Activated naive CD8-positive, alpha-beta T cell treated with anti-CD3 and anti-CD28 coated beads, Interleukin-2, amount 10 ng/mL, durations not matched to agents 7 days and 5 days (primary cell): ENCODE measurements at regions not wholly inside any gene's neighbourhood (a gene's known extent, or its start where the extent isn't known, plus 50 kb on each side); places are given as distances from the start of the nearest gene placed in this dataset.

Experiments
- ATAC-seq: fragments of 150-1000 bp; cut with Tn5 transposase; one replicate; pipeline ENCODE4 v1.10.0; 2021; ENCODE audit warnings: low read depth, moderate library complexity
- POLR2A ChIA-PET: fragments of 350-600 bp; sonication (Branson Sonifier 250); formaldehyde crosslinking; loops from one replicate; lab custom pipeline; 2021; ENCODE audit warnings: antibody characterized with exemption; lab: Charles Lee
- DNase-seq: peaks from one replicate; pipeline ENCODE4 v3.0.0; 2021
- H3K27ac Mint-ChIP-seq: one replicate; pipeline ENCODE4 v1.8.0; 2022; ENCODE audit warnings: mild to moderate bottlenecking, mixed read lengths
- H3K27me3 Mint-ChIP-seq: one replicate; pipeline ENCODE4 v1.8.0; 2022; ENCODE audit warnings: mild to moderate bottlenecking, moderate library complexity, mixed read lengths
- H3K36me3 Mint-ChIP-seq: one replicate; pipeline ENCODE4 v1.8.0; 2021; ENCODE audit warnings: mild to moderate bottlenecking, mixed read lengths
- H3K4me1 Mint-ChIP-seq: one replicate; pipeline ENCODE4 v1.8.0; 2021; ENCODE audit warnings: mixed read lengths
- H3K4me3 Mint-ChIP-seq: one replicate; pipeline ENCODE4 v1.8.0; 2022; ENCODE audit warnings: mild to moderate bottlenecking, moderate library complexity, mixed read lengths
- H3K9me3 Mint-ChIP-seq: one replicate; pipeline ENCODE4 v1.8.0; 2021; ENCODE audit warnings: mixed read lengths

GRCh38 chr3:135803028-135803692 is 162.4 kb upstream of the PPP2R3A start:
- Mint-ChIP-seq H3K4me3 (no peak overlapping the region), H3K4me1 (no peaks in the 10 kb centered on the region), H3K27me3 (no peaks in the 10 kb centered on the region), H3K9me3 (no peaks in the 10 kb centered on the region), H3K36me3 (no peaks in the 10 kb centered on the region), H3K27ac (no peak overlapping the region)
- ATAC-seq: no peak
- POLR2A ChIA-PET: no interaction called here
- DNase-seq: no peak

GRCh38 chr3:135805752-135806151 is 159.8 kb upstream of the PPP2R3A start:
- DNase-seq: no peak
- Mint-ChIP-seq H3K36me3 (no peaks in the 10 kb centered on the region), H3K27ac (no peak overlapping the region), H3K4me3 (no peak overlapping the region), H3K9me3 (no peaks in the 10 kb centered on the region), H3K4me1 (no peaks in the 10 kb centered on the region), H3K27me3 (no peaks in the 10 kb centered on the region)
- POLR2A ChIA-PET: no interaction called here
- no peak for ATAC-seq

GRCh38 chr3:135806317-135806716 is 159.2 kb upstream of the PPP2R3A start:
- Mint-ChIP-seq H3K27me3 (no peaks in the 10 kb centered on the region), H3K27ac (no peak overlapping the region), H3K36me3 (no peaks in the 10 kb centered on the region), H3K9me3 (no peaks in the 10 kb centered on the region), H3K4me3 (no peak overlapping the region), H3K4me1 (no peaks in the 10 kb centered on the region)
- DNase-seq (no peak), ATAC-seq (no peak)
- POLR2A ChIA-PET: interaction anchor here (0.6 kb wide), 1 partner anchor 940 kb away, joined by 4 read pairs; no protein-coding TSS in a partner anchor

GRCh38 chr3:135807879-135808278 is 157.6 kb upstream of the PPP2R3A start:
- POLR2A ChIA-PET: no interaction called here
- Mint-ChIP-seq H3K9me3 (no peaks in the 10 kb centered on the region), H3K4me1 (no peaks in the 10 kb centered on the region), H3K4me3 (no peak overlapping the region), H3K27ac (no peak overlapping the region), H3K36me3 (no peaks in the 10 kb centered on the region), H3K27me3 (no peaks in the 10 kb centered on the region)
- DNase-seq (no peak), ATAC-seq (no peak)

DNA sequence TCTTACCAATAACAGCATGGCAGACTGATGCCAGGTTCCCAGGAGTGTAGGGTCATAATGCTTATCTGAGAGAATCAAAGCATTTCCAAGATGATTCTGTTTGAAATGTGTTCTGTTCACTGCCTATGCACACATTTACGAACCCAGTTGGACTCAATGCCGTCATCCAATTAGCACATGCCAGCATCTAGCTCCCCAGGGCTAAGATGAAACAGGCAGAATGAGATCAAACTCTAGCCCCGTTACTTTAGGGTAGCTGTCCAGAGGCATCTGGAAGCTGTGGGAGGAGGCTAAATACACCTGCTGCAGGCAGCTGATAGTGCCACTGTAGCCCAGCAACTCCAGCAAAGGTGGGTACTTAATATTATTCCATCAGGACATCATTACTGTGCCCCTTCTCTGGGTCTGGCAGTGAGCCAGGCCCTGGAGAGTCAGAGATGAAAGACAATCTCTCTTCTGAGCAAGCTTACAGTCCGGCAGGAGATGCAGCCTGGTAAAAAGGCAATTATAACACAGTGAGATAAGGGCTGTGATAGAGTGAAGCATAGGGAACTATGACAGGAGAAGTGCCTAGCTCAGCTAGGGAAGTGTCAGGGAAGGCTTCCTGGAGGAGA is 156.4 kb upstream of the PPP2R3A start:
- H3K9me3 Mint-ChIP-seq: no peaks in the 10 kb centered on the region
- DNase-seq (no peak), ATAC-seq (no peak)
- POLR2A ChIA-PET: no interaction called here
- H3K4me3 Mint-ChIP-seq: no peak overlapping the region
- no peak overlapping the region for H3K27ac Mint-ChIP-seq
- no peaks in the 10 kb centered on the region for H3K27me3 Mint-ChIP-seq
- H3K36me3 Mint-ChIP-seq: no peaks in the 10 kb centered on the region
- no peaks in the 10 kb centered on the region for H3K4me1 Mint-ChIP-seq

DNA sequence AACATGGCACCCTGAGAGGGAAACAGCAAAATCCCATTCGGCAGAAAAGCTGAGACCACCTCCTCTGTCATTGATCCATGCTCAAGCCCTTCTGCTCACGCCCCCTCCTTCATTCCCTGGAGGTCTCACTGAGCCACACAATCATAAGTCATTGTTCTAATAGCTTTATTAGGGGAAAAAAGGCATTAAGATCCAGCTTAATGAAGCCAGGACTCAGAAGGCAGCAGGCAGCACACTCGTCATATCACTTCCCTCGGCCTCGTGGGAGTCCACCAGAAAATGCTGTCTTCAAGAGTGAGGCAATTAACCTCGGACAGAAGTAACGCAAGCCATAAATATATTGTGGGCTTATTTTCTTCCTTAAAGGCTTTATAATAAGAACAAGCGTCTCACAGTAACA is 153.9 kb upstream of the PPP2R3A start:
- H3K27ac Mint-ChIP-seq: no peak overlapping the region
- ATAC-seq (no peak), DNase-seq (no peak)
- no peaks in the 10 kb centered on the region for H3K36me3 Mint-ChIP-seq
- H3K9me3 Mint-ChIP-seq: no peaks in the 10 kb centered on the region
- POLR2A ChIA-PET: no interaction called here
- no peaks in the 10 kb centered on the region for H3K27me3 Mint-ChIP-seq
- no peaks in the 10 kb centered on the region for H3K4me1 Mint-ChIP-seq
- no peak overlapping the region for H3K4me3 Mint-ChIP-seq

DNA sequence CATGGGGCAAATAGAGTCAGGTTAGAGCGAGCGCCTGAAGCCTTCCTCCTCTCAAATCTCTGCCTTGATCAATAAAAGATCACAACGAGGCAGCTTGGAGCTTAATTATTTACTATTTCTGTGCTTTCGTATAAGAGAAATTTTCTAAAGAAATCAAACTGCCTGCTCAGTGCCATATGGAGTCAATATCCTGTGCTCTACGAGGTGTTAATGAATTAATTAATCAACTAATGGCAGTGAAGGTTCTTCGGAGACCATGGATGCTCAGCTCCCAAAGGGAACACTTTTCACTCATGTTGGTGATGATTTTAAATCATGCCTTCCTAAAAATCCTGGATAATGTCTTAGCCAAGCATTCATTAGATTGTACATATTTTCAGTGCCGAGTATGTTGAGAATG is 153.5 kb upstream of the PPP2R3A start:
- H3K27ac Mint-ChIP-seq: no peak overlapping the region
- ATAC-seq (no peak), DNase-seq (no peak)
- H3K36me3 Mint-ChIP-seq: no peaks in the 10 kb centered on the region
- no peaks in the 10 kb centered on the region for H3K9me3 Mint-ChIP-seq
- no peaks in the 10 kb centered on the region for H3K27me3 Mint-ChIP-seq
- no peak overlapping the region for H3K4me3 Mint-ChIP-seq
- no peaks in the 10 kb centered on the region for H3K4me1 Mint-ChIP-seq
- POLR2A ChIA-PET: no interaction called here

DNA sequence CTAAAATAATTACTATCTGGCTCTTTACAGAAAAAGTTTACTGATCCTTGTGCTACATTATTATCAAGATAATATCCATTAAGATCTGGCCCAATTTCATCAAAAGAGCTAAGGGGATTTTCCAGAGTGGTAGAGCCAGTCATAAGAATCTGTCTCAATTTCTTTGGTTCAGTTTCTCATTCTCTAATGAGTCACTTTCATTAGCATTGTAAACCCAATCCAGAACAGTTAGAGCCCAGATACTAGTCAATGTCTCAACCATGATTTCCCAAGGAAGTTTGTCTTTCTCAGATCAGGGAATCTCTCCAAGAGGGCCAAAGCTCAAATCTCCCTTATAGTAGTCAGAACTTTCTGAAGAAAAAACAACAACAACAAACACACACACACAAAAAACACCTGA is 131.1 kb upstream of the PPP2R3A start:
- H3K4me1 Mint-ChIP-seq: no peaks in the 10 kb centered on the region
- H3K9me3 Mint-ChIP-seq: no peaks in the 10 kb centered on the region
- H3K27me3 Mint-ChIP-seq: no peaks in the 10 kb centered on the region
- H3K4me3 Mint-ChIP-seq: no peak overlapping the region
- H3K27ac Mint-ChIP-seq: no peak overlapping the region
- no peaks in the 10 kb centered on the region for H3K36me3 Mint-ChIP-seq
- POLR2A ChIA-PET: no interaction called here
- DNase-seq (no peak), ATAC-seq (no peak)

- Mint-ChIP-seq H3K4me3 (no peak overlapping the region), H3K27ac (no peak overlapping the region), H3K27me3 (peaks cover under 1% of the 10 kb centered on the region), H3K9me3 (no peaks in the 10 kb centered on the region), H3K4me1 (no peaks in the 10 kb centered on the region), H3K36me3 (no peaks in the 10 kb centered on the region)
- POLR2A ChIA-PET: no interaction called here
- DNase-seq (no peak), ATAC-seq (no peak)
Observed at GRCh38 chr3:135837977-135838631, 127.4 kb upstream of the PPP2R3A start.

GRCh38 chr3:135840436-135840835 is 125.1 kb upstream of the PPP2R3A start:
- POLR2A ChIA-PET: no interaction called here
- DNase-seq: no peak
- H3K27ac Mint-ChIP-seq: no peak overlapping the region

DNA sequence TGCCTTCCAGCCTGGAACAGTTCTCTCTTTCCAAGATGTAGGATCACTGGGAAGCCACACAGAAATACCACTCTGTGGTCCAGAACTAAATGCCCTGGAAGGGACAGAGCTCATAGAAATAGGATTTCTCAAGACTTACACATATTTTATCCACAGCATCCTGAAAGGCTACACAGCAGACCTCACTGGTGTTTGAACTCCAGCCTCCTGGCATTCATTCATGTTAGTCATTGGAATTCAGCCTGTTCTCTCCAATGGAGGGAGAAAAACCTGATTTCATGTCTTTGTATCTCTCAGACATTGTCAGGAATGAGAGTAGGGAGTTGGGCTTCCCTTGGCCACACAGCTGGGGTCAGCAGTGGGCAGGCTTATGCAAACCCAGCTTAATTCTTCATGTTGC is 121.1 kb upstream of the PPP2R3A start:
- Mint-ChIP-seq H3K27ac (no peak overlapping the region), H3K9me3 (no peaks in the 10 kb centered on the region), H3K4me3 (no peak overlapping the region), H3K4me1 (no peaks in the 10 kb centered on the region), H3K27me3 (peaks cover 3% of the 10 kb centered on the region), H3K36me3 (no peaks in the 10 kb centered on the region)
- ATAC-seq: no peak
- POLR2A ChIA-PET: no interaction called here
- DNase-seq: no peak

More at GRCh38 chr3:135840436-135840835, 125.1 kb upstream of the PPP2R3A start:
- Mint-ChIP-seq H3K4me1 (no peaks in the 10 kb centered on the region), H3K36me3 (no peaks in the 10 kb centered on the region), H3K9me3 (no peaks in the 10 kb centered on the region), H3K4me3 (no peak overlapping the region), H3K27me3 (peaks cover 3% of the 10 kb centered on the region)
- ATAC-seq: no peak

DNA sequence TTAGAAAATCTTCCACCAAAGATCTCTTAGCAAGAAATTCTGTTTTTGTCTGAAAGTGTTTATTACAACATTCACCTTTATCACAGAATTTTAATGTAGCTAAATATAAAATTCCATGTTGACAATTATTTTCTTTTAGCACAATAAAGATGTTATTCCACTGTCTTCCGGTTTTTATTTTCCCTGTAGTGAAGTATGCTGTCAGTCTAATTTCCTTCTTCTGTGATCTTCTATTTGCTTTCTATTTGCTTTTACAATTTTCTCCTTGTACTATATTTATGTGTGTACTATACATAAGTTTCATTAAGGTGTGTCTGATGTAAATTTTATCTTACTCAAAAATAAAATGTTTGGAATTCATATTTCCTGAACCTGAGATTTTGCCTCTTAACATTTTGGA is 117.5 kb upstream of the PPP2R3A start:
- no peaks in the 10 kb centered on the region for H3K9me3 Mint-ChIP-seq
- H3K27me3 Mint-ChIP-seq: peaks cover 2% of the 10 kb centered on the region
- H3K4me1 Mint-ChIP-seq: no peaks in the 10 kb centered on the region
- DNase-seq: no peak
- H3K27ac Mint-ChIP-seq: no peak overlapping the region
- POLR2A ChIA-PET: no interaction called here
- ATAC-seq: no peak
- no peak overlapping the region for H3K4me3 Mint-ChIP-seq
- H3K36me3 Mint-ChIP-seq: no peaks in the 10 kb centered on the region

- Mint-ChIP-seq H3K27ac (no peak overlapping the region), H3K4me3 (no peak overlapping the region), H3K9me3 (no peaks in the 10 kb centered on the region), H3K4me1 (no peaks in the 10 kb centered on the region), H3K27me3 (no peaks in the 10 kb centered on the region), H3K36me3 (no peaks in the 10 kb centered on the region)
- DNase-seq: no peak
- ATAC-seq: no peak
- POLR2A ChIA-PET: no interaction called here
Observed at GRCh38 chr3:135849827-135850226, 115.7 kb upstream of the PPP2R3A start.
